ENCODE measurements at regions not wholly inside any gene's neighbourhood (a gene's known extent, or its start where the extent isn't known, plus 50 kb on each side); places are given as distances from the start of the nearest gene placed in this dataset.
"Not testable (repeated sequence)": the region's sequence is repeated elsewhere in the genome, so short reads cannot be mapped to it uniquely, and the experiment has no call there.

- H3T11ph ChIP-seq (ENCODE audit: low read length), result no peak overlapping the region
- H2AFZ ChIP-seq (ENCODE audit: low read length), result no peak overlapping the region
- no peak overlapping the region for H3K4me2 ChIP-seq (ENCODE audit: insufficient read depth, insufficient read length, low read length)
- H3K14ac ChIP-seq (ENCODE audit: insufficient read depth, low read length), result no peak overlapping the region
- H3K27ac ChIP-seq (ENCODE audit: insufficient read length, low read depth, low read length), result no peak overlapping the region
- DNase-seq, result no peak
- no peak overlapping the region for H2BK120ac ChIP-seq (ENCODE audit: low read depth, low read length, poor library complexity, severe bottlenecking)
- Mint-ChIP-seq H3K36me3 (ENCODE audit: insufficient read depth in 1 of 3, low read depth in 3 of 3) (no peaks in the 10 kb centered on the region), H3K4me3 (no peak overlapping the region), H3K4me1 (no peaks in the 10 kb centered on the region), H3K9me3 (peaks cover 0 to 2% of the 10 kb centered on the region in 2 experiments; a peak in 3 of 5 replicates), H3K27ac (no peak overlapping the region; a peak in 1 of 7 replicates), H3K27me3 (ENCODE audit: low read depth) (peaks cover 65% of the 10 kb centered on the region)
- H2BK12ac ChIP-seq (ENCODE audit: insufficient read length, low read depth, low read length), result no peak overlapping the region
- H4K20me1 ChIP-seq (ENCODE audit: control insufficient read depth, insufficient read depth, insufficient read length), result no peaks in the 10 kb centered on the region
- WGBS (ENCODE audit: extremely low coverage, insufficient read length, low lambda C conversion rate), result no CpG with 5 or more reads among the region's 2 CpGs
- no peak overlapping the region for H3K9ac ChIP-seq (ENCODE audit: extremely low read depth, insufficient read length, low read length)
- H3K79me1 ChIP-seq (ENCODE audit: insufficient read depth, low read depth, low read length, poor library complexity, severe bottlenecking), result no peaks in the 10 kb centered on the region
- no peak overlapping the region for H4K5ac ChIP-seq (ENCODE audit: insufficient read length, low read depth, low read length)
- H2BK20ac ChIP-seq (ENCODE audit: low read depth, low read length, poor library complexity, severe bottlenecking), result no peak overlapping the region
- no peak overlapping the region for H4K91ac ChIP-seq (ENCODE audit: insufficient read length, low read depth, low read length)
- H3K23me2 ChIP-seq (ENCODE audit: insufficient read length, low read depth, low read length, poor library complexity, severe bottlenecking), result no peaks in the 10 kb centered on the region
- H3K4ac ChIP-seq (ENCODE audit: low read depth, low read length), result no peak overlapping the region
- H3K23ac ChIP-seq (ENCODE audit: insufficient read length, low read depth, low read length), result no peak overlapping the region
- H3K27me3 ChIP-seq (ENCODE audit: insufficient read depth, low read length), result peaks cover 3% of the 10 kb centered on the region; the same call in 1 of the 2 replicates
- H2BK15ac ChIP-seq (ENCODE audit: low read depth, low read length), result no peak overlapping the region
- no peak overlapping the region for H2BK5ac ChIP-seq (ENCODE audit: insufficient read length, low read length)
- H3K56ac ChIP-seq (ENCODE audit: insufficient read length, low read depth, low read length), result no peak overlapping the region
- no peak for TF ChIP-seq CTCF (conservative IDR thresholded peaks at IDR 0.05)
- H2AK5ac ChIP-seq (ENCODE audit: insufficient read length, low read length), result no peak overlapping the region
- H3K79me2 ChIP-seq (ENCODE audit: insufficient read depth, low read length), result no peaks in the 10 kb centered on the region
- H3K18ac ChIP-seq (ENCODE audit: insufficient read length, low read depth, low read length), result no peak overlapping the region
- H3K4me1 ChIP-seq (ENCODE audit: insufficient read depth, low read length), result no peaks in the 10 kb centered on the region
- no peaks in the 10 kb centered on the region for H3K9me3 ChIP-seq (ENCODE audit: control insufficient read depth, low read depth, low read length)
- no peak overlapping the region for H4K8ac ChIP-seq (replicated peaks; ENCODE audit: insufficient read length, low read depth, low read length)
Observed at GRCh38 chr13:44313674-44314073, 60.0 kb upstream of the SERP2 start.

GRCh38 chr13:44314160-44314559, 59.5 kb upstream of the SERP2 start:
- H2BK15ac ChIP-seq (ENCODE audit: low read depth, low read length); H3K79me1 ChIP-seq (ENCODE audit: insufficient read depth, low read depth, low read length, poor library complexity, severe bottlenecking); H3K23ac ChIP-seq (ENCODE audit: insufficient read length, low read depth, low read length); H3K4me1 ChIP-seq (ENCODE audit: insufficient read depth, low read length); H2AFZ ChIP-seq (ENCODE audit: low read length); H3T11ph ChIP-seq (ENCODE audit: low read length); H3K4me1 Mint-ChIP-seq; H3K9me3 Mint-ChIP-seq; H3K56ac ChIP-seq (ENCODE audit: insufficient read length, low read depth, low read length); H3K9ac ChIP-seq (ENCODE audit: extremely low read depth, insufficient read length, low read length); H3K23me2 ChIP-seq (ENCODE audit: insufficient read length, low read depth, low read length, poor library complexity, severe bottlenecking); H3K4ac ChIP-seq (ENCODE audit: low read depth, low read length); H3K27me3 ChIP-seq (ENCODE audit: insufficient read depth, low read length); H3K27ac Mint-ChIP-seq; H4K20me1 ChIP-seq (ENCODE audit: control insufficient read depth, insufficient read depth, insufficient read length); H3K4me2 ChIP-seq (ENCODE audit: insufficient read depth, insufficient read length, low read length); H3K4me3 Mint-ChIP-seq; H2BK20ac ChIP-seq (ENCODE audit: low read depth, low read length, poor library complexity, severe bottlenecking); H3K36me3 Mint-ChIP-seq (ENCODE audit: insufficient read depth in 1 of 3, low read depth in 3 of 3); H3K27ac ChIP-seq (ENCODE audit: insufficient read length, low read depth, low read length); H2BK5ac ChIP-seq (ENCODE audit: insufficient read length, low read length); H4K91ac ChIP-seq (ENCODE audit: insufficient read length, low read depth, low read length); H4K5ac ChIP-seq (ENCODE audit: insufficient read length, low read depth, low read length); H3K9me3 ChIP-seq (ENCODE audit: control insufficient read depth, low read depth, low read length); H3K79me2 ChIP-seq (ENCODE audit: insufficient read depth, low read length); DNase-seq; H4K8ac ChIP-seq (replicated peaks; ENCODE audit: insufficient read length, low read depth, low read length); H2BK120ac ChIP-seq (ENCODE audit: low read depth, low read length, poor library complexity, severe bottlenecking); H2BK12ac ChIP-seq (ENCODE audit: insufficient read length, low read depth, low read length); H3K18ac ChIP-seq (ENCODE audit: insufficient read length, low read depth, low read length); H3K14ac ChIP-seq (ENCODE audit: insufficient read depth, low read length); H2AK5ac ChIP-seq (ENCODE audit: insufficient read length, low read length): not testable (repeated sequence)
- WGBS (ENCODE audit: extremely low coverage, insufficient read length, low lambda C conversion rate), result no CpG with 5 or more reads among the region's 4 CpGs
- H3K27me3 Mint-ChIP-seq (ENCODE audit: low read depth), result peaks cover 60% of the 10 kb centered on the region

Data from H9 (cell line).